Tibial nerve (tissue), 4 donors: ENCODE measurements at regions not wholly inside any gene's neighbourhood (a gene's known extent, or its start where the extent isn't known, plus 50 kb on each side); places are given as distances from the start of the nearest gene placed in this dataset.

Experiments
- DNase-seq, 2 donors: peaks; one replicate each; pipeline ENCODE4 v3.0.0-alpha.2; 2019; ENCODE audit warnings: low spot score in 2 of 2
- H3K27ac ChIP-seq, 4 donors: fragments of 200-600 bp; sonication (generic) in 3 of 4; one replicate each; pipeline ENCODE4 v1.5.1; 2017 to 2019; ENCODE audit warnings: mild to moderate bottlenecking in 1 of 4
- H3K27me3 ChIP-seq, 2 donors: fragments of 200-600 bp; sonication (generic) in 1 of 2; one replicate each; pipeline versions ENCODE4 v1.5.1 to v1.6.0; 2017 to 2019
- H3K36me3 ChIP-seq, 3 donors: fragments of 200-600 bp; sonication (generic); one replicate each; pipeline ENCODE4 v1.5.1; 2018 to 2019
- H3K4me1 ChIP-seq, 4 donors: fragments of 200-600 bp; sonication (generic) in 3 of 4; one replicate each; pipeline ENCODE4 v1.5.1; 2017 to 2019
- H3K4me3 ChIP-seq, 4 donors: fragments of 200-600 bp; sonication (generic) in 3 of 4; one replicate each; pipeline ENCODE4 v1.5.1; 2017 to 2019; ENCODE audit warnings: mild to moderate bottlenecking in 1 of 4, moderate library complexity in 1 of 4
- H3K9me3 ChIP-seq, 4 donors: fragments of 200-600 bp; sonication (generic) in 3 of 4; one replicate each; pipeline ENCODE4 v1.5.1; 2017 to 2019
- CTCF ChIP-seq, 5 experiments: fragments of 200-600 bp in 3 of 5; fragments of 450-650 bp in 2 of 5; sonication (generic) in 3 of 5; IDR thresholded peaks; one replicate each; pipeline ENCODE4 v1.5.1; 2016 to 2019; ENCODE audit warnings: antibody characterized with exemption in 5 of 5, mild to moderate bottlenecking in 3 of 5, moderate library complexity in 2 of 5
- EP300 ChIP-seq, 2 donors: sonication (generic); formaldehyde crosslinking; IDR thresholded peaks; one replicate each; pipeline ENCODE4 v1.6.1; 2017; ENCODE audit warnings: antibody characterized with exemption in 2 of 2, mild to moderate bottlenecking in 1 of 2
- POLR2A ChIP-seq, 2 donors: fragments of 450-650 bp; IDR thresholded peaks; one replicate each; pipeline ENCODE4 v1.6.1; 2017; ENCODE audit warnings: antibody characterized with exemption in 2 of 2, mild to moderate bottlenecking in 2 of 2, moderate library complexity in 2 of 2
- WGBS, 2 donors: methylation state at CpG; one replicate each; pipeline ENCODE4 v1.1.5; 2018; 5-methylcytosine and 5-hydroxymethylcytosine counted together

GRCh38 chr3:88957711-88958439, 149.5 kb upstream of the EPHA3 start:
- Histone ChIP-seq H3K9me3 (no peaks in the 10 kb centered on the region), H3K36me3 (no peaks in the 10 kb centered on the region), H3K4me1 (peaks cover 0 to 6% (median 0%) of the 10 kb centered on the region in 4 donors), H3K4me3 (no peak overlapping the region), H3K27ac (peak overlapping the region in 1 of 4 donors; percentile 55), H3K27me3 (no peaks in the 10 kb centered on the region)
- no peak for DNase-seq
- 30 to 56% methylated on average over 1 of the region's 1 CpG for WGBS, 2 donors
- TF ChIP-seq POLR2A (IDR thresholded peaks at IDR 0.05) (no peak), EP300 (IDR thresholded peaks at IDR 0.05) (no peak), CTCF (IDR thresholded peaks at IDR 0.05) (no peak)

- Histone ChIP-seq H3K36me3 (no peaks in the 10 kb centered on the region), H3K27ac (no peak overlapping the region), H3K27me3 (no peaks in the 10 kb centered on the region), H3K4me1 (peaks cover 0 to 6% (median 0%) of the 10 kb centered on the region in 4 donors), H3K9me3 (no peaks in the 10 kb centered on the region), H3K4me3 (no peak overlapping the region)
- 91 to 94% methylated on average over 3 of the region's 3 CpGs for WGBS, 2 donors
- TF ChIP-seq EP300 (IDR thresholded peaks at IDR 0.05): no peak
- TF ChIP-seq CTCF (IDR thresholded peaks at IDR 0.05): no peak
- TF ChIP-seq POLR2A (IDR thresholded peaks at IDR 0.05): no peak
- no peak for DNase-seq
Measured at GRCh38 chr3:88960019-88960418, 147.4 kb upstream of the EPHA3 start.

- Histone ChIP-seq H3K36me3 (no peaks in the 10 kb centered on the region), H3K4me1 (no peaks in the 10 kb centered on the region), H3K27ac (no peak overlapping the region), H3K27me3 (no peaks in the 10 kb centered on the region), H3K4me3 (no peak overlapping the region), H3K9me3 (no peaks in the 10 kb centered on the region)
- DNase-seq: no peak
- TF ChIP-seq EP300 (IDR thresholded peaks at IDR 0.05) (no peak), CTCF (IDR thresholded peaks at IDR 0.05) (no peak), POLR2A (IDR thresholded peaks at IDR 0.05) (no peak)
Measured at GRCh38 chr3:88963003-88963402, 144.4 kb upstream of the EPHA3 start.

GRCh38 chr3:88979760-88980159, 127.7 kb upstream of the EPHA3 start:
- no peak overlapping the region for H3K27ac ChIP-seq
- no peaks in the 10 kb centered on the region for H3K4me1 ChIP-seq
- H3K27me3 ChIP-seq: no peaks in the 10 kb centered on the region
- H3K4me3 ChIP-seq: no peak overlapping the region
- 73 to 86% methylated on average over 3 of the region's 3 CpGs for WGBS, 2 donors
- peaks cover 0 to 8% (median 3%) of the 10 kb centered on the region in 4 donors for H3K9me3 ChIP-seq
- TF ChIP-seq POLR2A (IDR thresholded peaks at IDR 0.05) (no peak), CTCF (IDR thresholded peaks at IDR 0.05) (no peak), EP300 (IDR thresholded peaks at IDR 0.05) (no peak)
- DNase-seq: no peak
- H3K36me3 ChIP-seq: no peaks in the 10 kb centered on the region

- Histone ChIP-seq H3K27ac (no peak overlapping the region), H3K4me3 (no peak overlapping the region), H3K9me3 (no peaks in the 10 kb centered on the region), H3K4me1 (no peaks in the 10 kb centered on the region), H3K36me3 (no peaks in the 10 kb centered on the region), H3K27me3 (no peaks in the 10 kb centered on the region)
- WGBS, 2 donors: 89 to 98% methylated on average over 1 of the region's 1 CpG
- no peak for DNase-seq
- TF ChIP-seq POLR2A (IDR thresholded peaks at IDR 0.05) (no peak), EP300 (IDR thresholded peaks at IDR 0.05) (no peak)
Measured at GRCh38 chr3:88983458-88983857, 124.0 kb upstream of the EPHA3 start.
